Mesendoderm (in vitro differentiated cells): ENCODE measurements at regions not wholly inside any gene's neighbourhood (a gene's known extent, or its start where the extent isn't known, plus 50 kb on each side); places are given as distances from the start of the nearest gene placed in this dataset.

ENCODE experiments used
- DNase-seq: peaks from one replicate; pipeline ENCODE4 v3.0.0; 2013
- H2AK5ac ChIP-seq: 2 replicates; pipeline ENCODE4 v1.6.1; 2013; ENCODE audit warnings: low read length, inconsistent platforms
- H2BK120ac ChIP-seq: 2 replicates; pipeline ENCODE4 v1.6.1; 2013; ENCODE audit warnings: low read depth, mild to moderate bottlenecking, low read length, moderate library complexity, mixed read lengths
- H2BK15ac ChIP-seq: replicated peaks from 2 replicates; pipeline ENCODE4 v1.6.1; 2013; ENCODE audit warnings: low read depth, mild to moderate bottlenecking, moderate library complexity
- H2BK5ac ChIP-seq: 2 replicates; pipeline ENCODE4 v1.6.1; 2013; ENCODE audit warnings: low read length, inconsistent platforms
- H3K18ac ChIP-seq: 2 replicates; pipeline ENCODE4 v1.6.1; 2013; ENCODE audit warnings: mild to moderate bottlenecking, low read length, mixed read lengths
- H3K23ac ChIP-seq: one replicate; pipeline ENCODE4 v1.6.1; 2013; ENCODE audit warnings: low read length
- H3K27ac ChIP-seq: 2 replicates; pipeline ENCODE4 v1.5.1; 2013; ENCODE audit warnings: low read depth, mild to moderate bottlenecking, inconsistent platforms, low read length, moderate library complexity
- H3K27me3 ChIP-seq: 2 replicates; pipeline ENCODE4 v1.6.1; 2013; ENCODE audit warnings: low read length, control low read depth, mild to moderate bottlenecking, inconsistent platforms; ENCODE audit not compliant: insufficient read depth, poor library complexity
- H3K36me3 ChIP-seq: 2 replicates; pipeline ENCODE4 v1.6.1; 2013; ENCODE audit warnings: low read length, inconsistent platforms; ENCODE audit not compliant: control insufficient read depth, insufficient read depth
- H3K4ac ChIP-seq: one replicate; pipeline ENCODE4 v1.6.1; 2013; ENCODE audit warnings: low read depth, mild to moderate bottlenecking, low read length, moderate library complexity
- H3K4me1 ChIP-seq: 2 replicates; pipeline ENCODE4 v1.6.1; 2013; ENCODE audit warnings: low read depth, low read length, inconsistent platforms; ENCODE audit not compliant: control insufficient read depth
- H3K4me2 ChIP-seq: 2 replicates; pipeline ENCODE4 v1.6.1; 2013; ENCODE audit warnings: low read length
- H3K4me3 ChIP-seq: 2 replicates; pipeline ENCODE4 v1.5.1; 2013; ENCODE audit warnings: mild to moderate bottlenecking, low read length
- H3K56ac ChIP-seq: one replicate; pipeline ENCODE4 v1.6.1; 2013; ENCODE audit warnings: low read length
- H3K79me1 ChIP-seq: 2 replicates; pipeline ENCODE4 v1.6.1; 2013; ENCODE audit warnings: low read length, inconsistent platforms
- H3K79me2 ChIP-seq: 2 replicates; pipeline ENCODE4 v1.6.1; 2013; ENCODE audit warnings: mild to moderate bottlenecking, low read length; ENCODE audit not compliant: control insufficient read depth, insufficient read depth
- H3K9ac ChIP-seq: 2 replicates; pipeline ENCODE4 v1.6.1; 2013; ENCODE audit warnings: low read length, inconsistent platforms
- H4K5ac ChIP-seq: one replicate; pipeline ENCODE4 v1.6.1; 2013; ENCODE audit warnings: low read length
- H4K8ac ChIP-seq: one replicate; pipeline ENCODE4 v1.6.1; 2013; ENCODE audit warnings: low read depth, mild to moderate bottlenecking, control low read depth, low read length, moderate library complexity
- WGBS: extraction: QIAGEN DNeasy Blood & Tissue Kit; methylation state at CpG from one replicate; pipeline ENCODE4 v1.1.7; 2013; ENCODE audit warnings: low lambda C conversion rate, missing lambda C conversion rate; ENCODE audit not compliant: insufficient coverage; ENCODE audit errors: extremely low coverage; 5-methylcytosine and 5-hydroxymethylcytosine counted together

DNA sequence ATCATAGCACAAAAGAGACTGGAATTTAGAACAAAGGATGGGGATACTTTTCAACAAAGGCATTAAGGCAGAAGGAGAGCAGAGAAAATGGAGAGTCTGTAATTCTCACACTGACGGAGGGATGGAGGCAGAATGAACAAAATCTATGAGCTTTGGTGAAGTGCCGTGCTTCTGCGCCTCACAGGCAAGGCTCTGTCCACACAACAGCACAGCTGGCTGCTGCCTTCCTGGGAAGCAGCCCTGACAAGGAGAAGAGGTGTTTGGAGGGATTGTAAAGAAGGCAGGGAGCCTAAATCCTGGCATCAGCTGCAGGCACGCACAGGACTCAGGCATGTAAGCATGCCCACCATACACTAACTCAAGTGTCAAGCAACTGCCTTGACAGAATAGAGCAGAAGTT, 485.2 kb upstream of the KIF2A start:
- Histone ChIP-seq H3K79me1 (no peaks in the 10 kb centered on the region), H3K79me2 (no peaks in the 10 kb centered on the region), H3K18ac (no peak overlapping the region), H2BK15ac (no peak overlapping the region), H3K23ac (no peak overlapping the region), H3K4ac (no peak overlapping the region), H3K4me2 (no peak overlapping the region), H3K56ac (no peak overlapping the region), H4K8ac (no peak overlapping the region), H4K5ac (no peak overlapping the region), H2BK5ac (no peak overlapping the region), H3K36me3 (no peaks in the 10 kb centered on the region), H3K9ac (no peak overlapping the region), H2BK120ac (no peak overlapping the region), H3K4me3 (no peak overlapping the region), H3K4me1 (peaks cover 4% of the 10 kb centered on the region), H3K27ac (no peak overlapping the region), H2AK5ac (no peak overlapping the region), H3K27me3 (no peaks in the 10 kb centered on the region)
- WGBS: no CpG with 5 or more reads among the region's 4 CpGs
- DNase-seq: no peak

DNA sequence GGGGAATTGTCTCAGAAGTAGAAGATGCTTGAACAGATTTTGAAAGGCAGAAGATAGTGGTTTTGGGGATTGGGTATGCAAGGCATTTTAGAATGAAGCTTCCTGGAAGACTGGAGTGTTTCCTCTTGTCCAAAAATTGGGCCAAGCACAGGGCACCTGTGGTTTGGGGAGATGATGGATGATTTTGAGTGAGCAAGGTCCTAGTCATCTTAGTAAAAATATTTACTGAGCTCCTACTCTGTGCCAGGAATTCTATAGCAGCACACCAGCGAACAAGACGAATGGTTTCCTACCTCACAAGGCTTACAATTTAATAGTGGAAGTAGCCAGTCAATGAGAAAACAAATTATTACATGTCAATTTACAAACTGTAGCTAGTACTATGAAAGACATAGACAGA, 484.4 kb upstream of the KIF2A start:
- no peaks in the 10 kb centered on the region for H3K27me3 ChIP-seq
- H3K23ac ChIP-seq: no peak overlapping the region
- no peak overlapping the region for H3K4me2 ChIP-seq
- H2AK5ac ChIP-seq: no peak overlapping the region
- H4K5ac ChIP-seq: no peak overlapping the region
- no peak overlapping the region for H3K18ac ChIP-seq
- no peaks in the 10 kb centered on the region for H3K36me3 ChIP-seq
- no peak overlapping the region for H3K56ac ChIP-seq
- H4K8ac ChIP-seq: no peak overlapping the region
- H3K4ac ChIP-seq: no peak overlapping the region
- peaks cover 4% of the 10 kb centered on the region for H3K4me1 ChIP-seq
- no peak overlapping the region for H2BK120ac ChIP-seq
- no peak overlapping the region for H2BK15ac ChIP-seq
- no peak overlapping the region for H3K27ac ChIP-seq
- no peak overlapping the region for H3K4me3 ChIP-seq
- DNase-seq: no peak
- WGBS: no CpG with 5 or more reads among the region's 2 CpGs
- no peaks in the 10 kb centered on the region for H3K79me2 ChIP-seq
- H2BK5ac ChIP-seq: no peak overlapping the region
- H3K9ac ChIP-seq: no peak overlapping the region
- no peaks in the 10 kb centered on the region for H3K79me1 ChIP-seq

DNA sequence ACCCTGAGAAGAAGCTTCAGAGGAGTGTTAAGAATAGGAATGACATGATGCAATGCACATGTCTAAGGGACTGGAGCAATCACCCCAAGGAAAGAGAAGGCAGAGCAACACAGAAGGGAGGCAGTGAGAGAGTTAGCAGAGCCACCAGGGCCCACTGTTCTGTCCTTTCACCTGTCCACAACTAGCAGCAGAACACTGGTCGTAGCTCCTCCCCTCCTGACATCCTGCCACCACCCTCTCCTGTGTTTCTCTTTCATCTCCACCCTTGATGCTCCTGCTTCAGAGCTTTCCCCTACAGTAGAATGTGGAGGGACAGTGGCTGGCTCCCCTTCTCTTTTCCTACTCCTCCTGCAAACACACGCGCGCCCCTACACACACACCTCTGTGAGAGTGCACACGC, 483.4 kb upstream of the KIF2A start:
- H3K27me3 ChIP-seq: no peaks in the 10 kb centered on the region
- H3K4me2 ChIP-seq: no peak overlapping the region
- no peak for DNase-seq
- H3K79me2 ChIP-seq: no peaks in the 10 kb centered on the region
- peaks cover 2% of the 10 kb centered on the region for H3K4me1 ChIP-seq
- H3K56ac ChIP-seq: no peak overlapping the region
- H4K8ac ChIP-seq: no peak overlapping the region
- no peak overlapping the region for H3K4me3 ChIP-seq
- no peak overlapping the region for H2AK5ac ChIP-seq
- H3K9ac ChIP-seq: no peak overlapping the region
- no peak overlapping the region for H2BK15ac ChIP-seq
- WGBS: no CpG with 5 or more reads among the region's 5 CpGs
- no peak overlapping the region for H3K27ac ChIP-seq
- H3K18ac ChIP-seq: no peak overlapping the region
- H3K4ac ChIP-seq: no peak overlapping the region
- H2BK5ac ChIP-seq: no peak overlapping the region
- H3K23ac ChIP-seq: no peak overlapping the region
- H3K79me1 ChIP-seq: no peaks in the 10 kb centered on the region
- H2BK120ac ChIP-seq: no peak overlapping the region
- no peaks in the 10 kb centered on the region for H3K36me3 ChIP-seq
- no peak overlapping the region for H4K5ac ChIP-seq

DNA sequence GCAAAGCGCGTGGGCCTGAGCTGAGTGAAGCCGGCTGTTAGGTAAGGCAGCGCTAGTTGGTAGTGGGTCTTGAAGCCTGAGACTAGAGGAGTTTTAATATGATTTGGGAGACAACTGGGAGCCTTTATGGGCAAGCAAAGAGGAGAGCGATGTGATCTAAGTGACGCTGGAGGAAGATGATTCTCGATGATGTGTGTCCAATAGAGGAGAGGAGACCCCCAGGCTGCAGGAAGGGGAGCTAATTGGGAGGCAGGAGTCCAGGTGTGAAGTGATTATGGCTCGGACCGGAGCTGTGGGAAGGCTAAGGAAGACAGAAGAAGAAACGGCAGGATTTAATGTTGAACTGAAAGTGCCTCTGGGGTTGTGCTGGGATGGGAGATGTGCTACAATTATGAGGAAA, 482.9 kb upstream of the KIF2A start:
- Histone ChIP-seq H3K4ac (no peak overlapping the region), H3K23ac (no peak overlapping the region), H3K18ac (no peak overlapping the region), H3K4me3 (no peak overlapping the region), H3K79me1 (no peaks in the 10 kb centered on the region), H2BK120ac (no peak overlapping the region), H3K79me2 (no peaks in the 10 kb centered on the region), H3K9ac (no peak overlapping the region), H3K36me3 (no peaks in the 10 kb centered on the region), H4K8ac (no peak overlapping the region), H3K56ac (no peak overlapping the region), H4K5ac (no peak overlapping the region), H2BK5ac (no peak overlapping the region), H2AK5ac (no peak overlapping the region), H3K4me1 (peaks cover 2% of the 10 kb centered on the region), H2BK15ac (no peak overlapping the region), H3K27me3 (no peaks in the 10 kb centered on the region), H3K27ac (no peak overlapping the region), H3K4me2 (no peak overlapping the region)
- no CpG with 5 or more reads among the region's 10 CpGs for WGBS
- no peak for DNase-seq

DNA sequence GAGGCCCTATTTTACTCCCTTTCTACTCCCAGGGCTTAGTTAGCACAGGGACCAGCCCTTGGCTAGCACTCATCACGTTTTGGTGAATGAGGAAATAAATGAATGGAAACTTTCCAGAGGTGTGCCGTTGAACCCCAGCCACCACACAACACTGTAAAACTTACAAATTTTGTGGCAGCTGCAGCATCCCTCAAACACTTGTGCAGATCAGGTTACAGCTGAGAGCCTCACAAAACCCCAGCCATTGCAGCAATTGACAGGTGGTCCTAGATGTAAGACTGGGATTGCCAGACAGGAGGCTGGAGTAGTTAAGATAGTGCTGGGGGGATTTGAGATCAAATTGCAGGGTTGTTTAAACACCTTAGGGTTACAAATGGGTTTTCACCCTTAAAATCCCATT, 482.2 kb upstream of the KIF2A start:
- Histone ChIP-seq H3K9ac (no peak overlapping the region), H3K23ac (no peak overlapping the region), H2AK5ac (no peak overlapping the region), H4K5ac (no peak overlapping the region), H3K27ac (no peak overlapping the region), H3K4me3 (no peak overlapping the region), H2BK120ac (no peak overlapping the region), H3K36me3 (no peaks in the 10 kb centered on the region), H2BK15ac (no peak overlapping the region), H3K4me1 (peaks cover 2% of the 10 kb centered on the region), H3K79me1 (no peaks in the 10 kb centered on the region), H4K8ac (no peak overlapping the region), H3K79me2 (no peaks in the 10 kb centered on the region), H2BK5ac (no peak overlapping the region), H3K18ac (no peak overlapping the region), H3K56ac (no peak overlapping the region), H3K27me3 (no peaks in the 10 kb centered on the region), H3K4ac (no peak overlapping the region), H3K4me2 (no peak overlapping the region)
- WGBS: no CpG with 5 or more reads among the region's 2 CpGs
- no peak for DNase-seq

DNA sequence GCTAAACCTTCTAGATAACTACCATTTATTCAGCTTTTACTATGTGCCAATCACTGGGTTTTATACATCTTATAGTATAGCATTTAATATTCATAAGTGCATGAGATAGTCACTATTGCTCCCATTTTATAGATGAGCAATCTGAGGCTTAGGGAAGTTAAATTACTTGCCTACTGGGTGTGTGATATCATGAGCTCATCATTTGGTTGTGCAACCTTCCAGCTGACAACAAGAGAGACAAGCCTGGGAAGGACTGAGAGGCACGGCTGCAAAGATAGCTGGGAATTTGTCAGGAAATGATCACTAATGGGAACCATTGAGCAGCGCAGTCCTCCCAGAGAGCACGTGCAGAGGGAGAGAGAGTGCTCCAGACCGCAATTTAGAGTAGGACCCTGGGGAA, 481.6 kb upstream of the KIF2A start:
- H3K4me2 ChIP-seq: no peak overlapping the region
- H4K8ac ChIP-seq: no peak overlapping the region
- no peaks in the 10 kb centered on the region for H3K79me2 ChIP-seq
- no peak overlapping the region for H2BK15ac ChIP-seq
- no peak overlapping the region for H3K4me3 ChIP-seq
- no peaks in the 10 kb centered on the region for H3K27me3 ChIP-seq
- H2BK5ac ChIP-seq: no peak overlapping the region
- no peak overlapping the region for H4K5ac ChIP-seq
- H3K79me1 ChIP-seq: no peaks in the 10 kb centered on the region
- H3K56ac ChIP-seq: no peak overlapping the region
- DNase-seq: no peak
- no peak overlapping the region for H3K18ac ChIP-seq
- H3K4me1 ChIP-seq: peaks cover 2% of the 10 kb centered on the region
- WGBS: no CpG with 5 or more reads among the region's 4 CpGs
- no peak overlapping the region for H3K23ac ChIP-seq
- H3K4ac ChIP-seq: no peak overlapping the region
- no peak overlapping the region for H2AK5ac ChIP-seq
- no peaks in the 10 kb centered on the region for H3K36me3 ChIP-seq
- H3K27ac ChIP-seq: no peak overlapping the region
- no peak overlapping the region for H3K9ac ChIP-seq
- no peak overlapping the region for H2BK120ac ChIP-seq
